Nephron (organoid): ENCODE measurements at regions not wholly inside any gene's neighbourhood (a gene's known extent, or its start where the extent isn't known, plus 50 kb on each side); places are given as distances from the start of the nearest gene placed in this dataset.
A peak's percentile ranks its signal among the peaks of the same experiment; 100 is the strongest.

Experiments
- H3K27ac Mint-ChIP-seq, 3 experiments: 2 replicates each; pipeline ENCODE4 v1.8.0; 2020; ENCODE audit warnings: mixed read lengths in 3 of 3, mild to moderate bottlenecking in 2 of 3, moderate library complexity in 1 of 3
- H3K27me3 Mint-ChIP-seq: 2 replicates; pipeline ENCODE4 v1.8.0; 2021; ENCODE audit warnings: low read depth, mild to moderate bottlenecking, moderate library complexity, mixed read lengths
- H3K36me3 Mint-ChIP-seq: 2 replicates; pipeline ENCODE4 v1.8.0; 2020; ENCODE audit warnings: low read depth, mixed read lengths
- H3K4me1 Mint-ChIP-seq: 2 replicates; pipeline ENCODE4 v1.8.0; 2020; ENCODE audit warnings: mixed read lengths
- H3K4me3 Mint-ChIP-seq, 3 experiments: 2 replicates each; pipeline ENCODE4 v1.8.0; 2020; ENCODE audit warnings: mild to moderate bottlenecking in 3 of 3, mixed read lengths in 3 of 3, moderate library complexity in 2 of 3
- H3K9me3 Mint-ChIP-seq: 2 replicates; pipeline ENCODE4 v1.8.0; 2020; ENCODE audit warnings: mixed read lengths
- CTCF ChIP-seq, 3 experiments: fragments of 200-600 bp; sonication (generic); IDR thresholded peaks; one replicate each; pipeline ENCODE4 v1.5.0; 2021; ENCODE audit warnings: antibody characterized with exemption in 3 of 3; ENCODE audit not compliant: unreplicated experiment in 3 of 3

DNA sequence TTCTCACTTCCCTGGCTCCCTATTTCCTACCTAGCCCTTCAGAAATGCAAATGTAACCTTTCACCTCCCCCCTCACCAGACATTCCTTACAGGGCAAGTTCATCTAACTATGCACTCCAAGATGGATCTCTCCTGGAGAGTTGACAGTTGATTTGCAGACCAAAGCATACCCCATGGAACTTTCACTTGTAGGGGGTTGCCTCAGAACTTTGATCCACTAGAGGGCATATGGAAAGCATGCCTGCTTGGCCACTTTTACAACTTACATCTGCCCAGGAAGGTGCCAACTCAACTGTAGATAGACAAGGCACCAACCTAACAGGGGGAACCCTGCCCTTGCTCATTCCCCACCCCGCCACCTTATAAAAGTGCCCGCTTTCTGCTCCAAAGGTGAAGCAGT lies 187.8 kb downstream of the NXNL2 start:
- no peaks in the 10 kb centered on the region for H3K4me1 Mint-ChIP-seq
- H3K4me3 Mint-ChIP-seq = no peak overlapping the region

GRCh38 chr9:88723751-88724150 lies 188.8 kb downstream of the NXNL2 start:
- H3K4me3 Mint-ChIP-seq = no peak overlapping the region
- no peak for TF ChIP-seq CTCF (IDR thresholded peaks at IDR 0.05; ENCODE audit: unreplicated experiment in 3 of 3)
- H3K27ac Mint-ChIP-seq = peak overlapping the region in 2 of 3 experiments; percentile 10 to 95
- no peaks in the 10 kb centered on the region for H3K36me3 Mint-ChIP-seq
- H3K4me1 Mint-ChIP-seq = no peaks in the 10 kb centered on the region
- H3K9me3 Mint-ChIP-seq = peaks cover 2% of the 10 kb centered on the region
- H3K27me3 Mint-ChIP-seq = no peaks in the 10 kb centered on the region

More for the DNA sequence above, 187.8 kb downstream of the NXNL2 start:
- Mint-ChIP-seq H3K9me3 (peaks cover under 1% of the 10 kb centered on the region), H3K27me3 (no peaks in the 10 kb centered on the region), H3K27ac (peak overlapping the region in 1 of 3 experiments; percentile 2), H3K36me3 (no peaks in the 10 kb centered on the region)
- no peak for TF ChIP-seq CTCF (IDR thresholded peaks at IDR 0.05; ENCODE audit: unreplicated experiment in 3 of 3)

- no peak for TF ChIP-seq CTCF (IDR thresholded peaks at IDR 0.05; ENCODE audit: unreplicated experiment in 3 of 3)
- Mint-ChIP-seq H3K4me1 (no peaks in the 10 kb centered on the region), H3K27me3 (no peaks in the 10 kb centered on the region), H3K4me3 (no peak overlapping the region), H3K27ac (peak overlapping the region in 2 of 3 experiments; percentile 71 to 95), H3K36me3 (no peaks in the 10 kb centered on the region), H3K9me3 (peaks cover 2% of the 10 kb centered on the region)
These were observed 189.4 kb downstream of the NXNL2 start for GRCh38 chr9:88724331-88724730.

DNA sequence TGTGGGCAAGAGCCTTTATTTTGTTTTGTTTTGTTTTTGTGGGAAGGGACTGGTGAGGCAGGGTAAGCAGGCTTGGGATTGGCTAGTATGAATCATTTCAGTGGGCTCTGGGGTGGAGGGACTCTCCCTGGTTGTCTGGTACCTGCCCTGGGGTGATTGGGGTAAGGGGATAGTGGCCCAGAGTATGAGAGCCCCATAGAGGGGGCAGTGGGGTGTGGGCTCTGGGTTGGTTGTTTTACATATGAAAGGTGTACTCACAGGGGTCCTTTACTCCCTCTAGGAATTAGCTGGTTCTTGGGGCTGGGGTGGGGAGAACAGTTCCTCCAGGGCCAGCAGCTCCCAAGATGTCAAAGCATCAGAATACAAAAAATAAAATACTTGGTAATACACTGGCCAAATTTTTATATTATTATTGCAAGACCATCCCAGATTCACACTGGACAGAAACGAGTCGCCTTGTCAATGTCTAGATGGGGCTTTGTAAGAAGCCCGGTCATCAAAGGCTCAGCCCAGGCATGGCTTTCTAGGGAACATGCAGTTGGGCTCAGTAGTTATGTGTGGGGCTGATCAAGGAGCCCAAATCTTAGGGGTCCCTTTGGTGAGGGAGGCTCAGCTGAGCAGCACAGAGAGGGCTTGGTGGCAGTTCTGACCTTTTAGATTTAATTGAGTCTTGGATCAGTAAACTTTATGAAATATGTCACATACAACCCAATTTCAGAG lies 190.5 kb downstream of the NXNL2 start:
- Mint-ChIP-seq H3K4me1 (no peaks in the 10 kb centered on the region), H3K9me3 (peaks cover 2% of the 10 kb centered on the region), H3K27ac (peak overlapping the region in 2 of 3 experiments; percentile 60 to 89), H3K36me3 (no peaks in the 10 kb centered on the region), H3K4me3 (no peak overlapping the region), H3K27me3 (peaks cover 4% of the 10 kb centered on the region)
- TF ChIP-seq CTCF (IDR thresholded peaks at IDR 0.05; ENCODE audit: unreplicated experiment in 3 of 3) = no peak

GRCh38 chr9:88726803-88727202 lies 191.8 kb downstream of the NXNL2 start:
- peaks cover 2% of the 10 kb centered on the region for H3K9me3 Mint-ChIP-seq
- no peak overlapping the region for H3K27ac Mint-ChIP-seq
- H3K4me3 Mint-ChIP-seq = no peak overlapping the region
- H3K27me3 Mint-ChIP-seq = peaks cover 6% of the 10 kb centered on the region
- peaks cover 3% of the 10 kb centered on the region for H3K4me1 Mint-ChIP-seq
- TF ChIP-seq CTCF (IDR thresholded peaks at IDR 0.05; ENCODE audit: unreplicated experiment in 3 of 3) = no peak
- no peaks in the 10 kb centered on the region for H3K36me3 Mint-ChIP-seq

DNA sequence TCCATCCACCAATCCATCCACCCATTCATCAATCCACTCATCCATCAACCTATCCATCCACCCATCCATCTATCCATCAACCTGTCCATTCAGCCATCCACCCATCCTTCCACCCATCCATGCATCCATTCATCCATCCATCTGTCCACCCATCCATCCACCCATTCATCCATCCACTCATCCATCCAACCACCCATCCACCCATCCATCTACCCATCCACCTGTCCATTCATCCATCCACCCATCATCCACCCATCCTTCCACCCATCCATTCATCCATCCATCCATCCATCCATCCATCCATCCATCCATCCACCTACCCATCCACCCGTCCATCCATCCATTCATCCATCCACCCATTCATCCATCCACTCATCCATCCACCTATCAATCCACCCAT lies 195.8 kb downstream of the NXNL2 start:
- no peak for TF ChIP-seq CTCF (IDR thresholded peaks at IDR 0.05; ENCODE audit: unreplicated experiment in 3 of 3)
- Mint-ChIP-seq H3K4me1 (peaks cover 31% of the 10 kb centered on the region), H3K27ac (peak overlapping the region in 2 of 3 experiments; percentile 48 to 58), H3K9me3 (peaks cover 2% of the 10 kb centered on the region), H3K4me3 (no peak overlapping the region), H3K36me3 (no peaks in the 10 kb centered on the region), H3K27me3 (peaks cover 6% of the 10 kb centered on the region)
